HUES64 (cell line): ENCODE measurements at regions not wholly inside any gene's neighbourhood (a gene's known extent, or its start where the extent isn't known, plus 50 kb on each side); places are given as distances from the start of the nearest gene placed in this dataset.

ENCODE experiments used
- H3K27ac ChIP-seq: 2 replicates; pipeline ENCODE4 v1.7.0; 2013; ENCODE audit warnings: low read depth, low read length, inconsistent platforms
- H3K27me3 ChIP-seq: 2 replicates; pipeline ENCODE4 v1.6.1; 2013; ENCODE audit warnings: mild to moderate bottlenecking, low read length; ENCODE audit not compliant: insufficient read depth
- H3K36me3 ChIP-seq: 2 replicates; pipeline ENCODE4 v1.6.1; 2013; ENCODE audit warnings: mild to moderate bottlenecking, low read length; ENCODE audit not compliant: insufficient read depth
- H3K4me1 ChIP-seq: 2 replicates; pipeline ENCODE4 v1.6.1; 2013; ENCODE audit warnings: mild to moderate bottlenecking, low read length, moderate library complexity; ENCODE audit not compliant: insufficient read depth
- H3K4me3 ChIP-seq: 2 replicates; pipeline ENCODE4 v1.5.1; 2013; ENCODE audit warnings: mild to moderate bottlenecking, low read length, moderate library complexity
- H3K9ac ChIP-seq: 2 replicates; pipeline ENCODE4 v1.6.1; 2013; ENCODE audit warnings: mild to moderate bottlenecking, low read depth, low read length
- H3K9me3 ChIP-seq: 2 replicates; pipeline ENCODE4 v1.6.1; 2013; ENCODE audit warnings: low read depth, low read length; ENCODE audit not compliant: insufficient read depth
- whole genome bisulfite sequencing: fragments of 150-250, 120-280 bp; methylation state at CpG from one replicate; pipeline ENCODE4 v1.1.7; 2013; ENCODE audit warnings: missing lambda C conversion rate; 5-methylcytosine and 5-hydroxymethylcytosine counted together

- H3K36me3 ChIP-seq: no peaks in the 10 kb centered on the region
- WGBS: 88% methylated on average over 2 of the region's 2 CpGs
- no peak overlapping the region for H3K9ac ChIP-seq
- no peak overlapping the region for H3K27ac ChIP-seq
- H3K27me3 ChIP-seq: no peaks in the 10 kb centered on the region
- H3K9me3 ChIP-seq: no peaks in the 10 kb centered on the region
- no peak overlapping the region for H3K4me3 ChIP-seq
- no peaks in the 10 kb centered on the region for H3K4me1 ChIP-seq
These were observed 155.2 kb upstream of the KCNIP4 start for GRCh38 chr4:22103768-22104167.

- Histone ChIP-seq H3K4me3 (no peak overlapping the region), H3K36me3 (no peaks in the 10 kb centered on the region), H3K4me1 (no peaks in the 10 kb centered on the region), H3K9ac (no peak overlapping the region), H3K27me3 (no peaks in the 10 kb centered on the region), H3K27ac (no peak overlapping the region), H3K9me3 (no peaks in the 10 kb centered on the region)
- 100% methylated on average over 2 of the region's 2 CpGs for WGBS
These were observed 151.3 kb upstream of the KCNIP4 start for GRCh38 chr4:22099896-22100295.

GRCh38 chr4:22097596-22097995 lies 149.0 kb upstream of the KCNIP4 start:
- Histone ChIP-seq H3K27ac (no peak overlapping the region), H3K4me3 (no peak overlapping the region), H3K27me3 (no peaks in the 10 kb centered on the region), H3K36me3 (no peaks in the 10 kb centered on the region), H3K9ac (no peak overlapping the region), H3K4me1 (no peaks in the 10 kb centered on the region), H3K9me3 (no peaks in the 10 kb centered on the region)
- 100% methylated on average over 1 of the region's 2 CpGs for WGBS

- Histone ChIP-seq H3K27ac (no peak overlapping the region), H3K36me3 (no peaks in the 10 kb centered on the region), H3K27me3 (no peaks in the 10 kb centered on the region), H3K9me3 (no peaks in the 10 kb centered on the region), H3K4me1 (peaks cover 3% of the 10 kb centered on the region; the same call in 1 of the 2 replicates), H3K4me3 (no peak overlapping the region), H3K9ac (no peak overlapping the region)
These were observed 145.6 kb upstream of the KCNIP4 start for GRCh38 chr4:22094217-22094616.

- WGBS: 89% methylated on average over 3 of the region's 3 CpGs
- no peaks in the 10 kb centered on the region for H3K9me3 ChIP-seq
- H3K27ac ChIP-seq: no peak overlapping the region
- H3K27me3 ChIP-seq: no peaks in the 10 kb centered on the region
- H3K9ac ChIP-seq: no peak overlapping the region
- H3K4me1 ChIP-seq: peaks cover 3% of the 10 kb centered on the region; the same call in 1 of the 2 replicates
- no peak overlapping the region for H3K4me3 ChIP-seq
- no peaks in the 10 kb centered on the region for H3K36me3 ChIP-seq
These were observed 144.6 kb upstream of the KCNIP4 start for GRCh38 chr4:22093126-22093525.

GRCh38 chr4:22091906-22092305 lies 143.3 kb upstream of the KCNIP4 start:
- Histone ChIP-seq H3K4me3 (no peak overlapping the region), H3K9me3 (peaks cover 6% of the 10 kb centered on the region; the same call in 1 of the 2 replicates), H3K9ac (no peak overlapping the region), H3K4me1 (peaks cover 3% of the 10 kb centered on the region; the same call in 1 of the 2 replicates), H3K27me3 (no peaks in the 10 kb centered on the region), H3K27ac (no peak overlapping the region), H3K36me3 (no peaks in the 10 kb centered on the region)
- WGBS: 91% methylated on average over 3 of the region's 4 CpGs

GRCh38 chr4:22091352-22091717 lies 142.8 kb upstream of the KCNIP4 start:
- peaks cover 3% of the 10 kb centered on the region; the same call in 1 of the 2 replicates for H3K4me1 ChIP-seq
- H3K9ac ChIP-seq: no peak overlapping the region
- no peak overlapping the region for H3K27ac ChIP-seq
- no peak overlapping the region for H3K4me3 ChIP-seq
- H3K36me3 ChIP-seq: no peaks in the 10 kb centered on the region
- H3K9me3 ChIP-seq: peaks cover 11% of the 10 kb centered on the region; the same call in 1 of the 2 replicates
- no peaks in the 10 kb centered on the region for H3K27me3 ChIP-seq

- Histone ChIP-seq H3K36me3 (no peaks in the 10 kb centered on the region), H3K27me3 (no peaks in the 10 kb centered on the region), H3K27ac (no peak overlapping the region), H3K9me3 (peaks cover 16% of the 10 kb centered on the region), H3K9ac (no peak overlapping the region), H3K4me1 (peaks cover 3% of the 10 kb centered on the region; the same call in 1 of the 2 replicates), H3K4me3 (no peak overlapping the region)
- 95% methylated on average over 5 of the region's 6 CpGs for WGBS
These were observed 142.2 kb upstream of the KCNIP4 start for GRCh38 chr4:22090661-22091351.

- H3K36me3 ChIP-seq: no peaks in the 10 kb centered on the region
- no CpG with 5 or more reads among the region's 1 CpG for WGBS
- H3K4me3 ChIP-seq: no peak overlapping the region
- H3K9me3 ChIP-seq: peaks cover 5% of the 10 kb centered on the region
- no peak overlapping the region for H3K9ac ChIP-seq
- H3K27ac ChIP-seq: no peak overlapping the region
- no peaks in the 10 kb centered on the region for H3K27me3 ChIP-seq
- H3K4me1 ChIP-seq: no peaks in the 10 kb centered on the region
These were observed 129.0 kb upstream of the KCNIP4 start for GRCh38 chr4:22077571-22077970.

GRCh38 chr4:22072726-22073125 lies 124.2 kb upstream of the KCNIP4 start:
- Histone ChIP-seq H3K4me1 (no peaks in the 10 kb centered on the region), H3K27me3 (no peaks in the 10 kb centered on the region), H3K4me3 (no peak overlapping the region), H3K27ac (no peak overlapping the region), H3K9me3 (peaks cover 5% of the 10 kb centered on the region), H3K36me3 (no peaks in the 10 kb centered on the region), H3K9ac (no peak overlapping the region)
- WGBS: 90% methylated on average over 3 of the region's 3 CpGs

GRCh38 chr4:22072240-22072639 lies 123.7 kb upstream of the KCNIP4 start:
- Histone ChIP-seq H3K4me3 (no peak overlapping the region), H3K9ac (no peak overlapping the region), H3K9me3 (peaks cover 5% of the 10 kb centered on the region), H3K27me3 (no peaks in the 10 kb centered on the region), H3K27ac (no peak overlapping the region), H3K4me1 (no peaks in the 10 kb centered on the region), H3K36me3 (no peaks in the 10 kb centered on the region)
- whole genome bisulfite sequencing: 92% methylated on average over 1 of the region's 1 CpG

- Histone ChIP-seq H3K4me3 (no peak overlapping the region), H3K9ac (no peak overlapping the region), H3K27me3 (no peaks in the 10 kb centered on the region), H3K36me3 (no peaks in the 10 kb centered on the region), H3K9me3 (peaks cover 5% of the 10 kb centered on the region), H3K4me1 (no peaks in the 10 kb centered on the region), H3K27ac (no peak overlapping the region)
- 100% methylated on average over 1 of the region's 1 CpG for WGBS
These were observed 123.2 kb upstream of the KCNIP4 start for GRCh38 chr4:22071749-22072148.
